ENCODE measurements at regions not wholly inside any gene's neighbourhood (a gene's known extent, or its start where the extent isn't known, plus 50 kb on each side); places are given as distances from the start of the nearest gene placed in this dataset.

DNA sequence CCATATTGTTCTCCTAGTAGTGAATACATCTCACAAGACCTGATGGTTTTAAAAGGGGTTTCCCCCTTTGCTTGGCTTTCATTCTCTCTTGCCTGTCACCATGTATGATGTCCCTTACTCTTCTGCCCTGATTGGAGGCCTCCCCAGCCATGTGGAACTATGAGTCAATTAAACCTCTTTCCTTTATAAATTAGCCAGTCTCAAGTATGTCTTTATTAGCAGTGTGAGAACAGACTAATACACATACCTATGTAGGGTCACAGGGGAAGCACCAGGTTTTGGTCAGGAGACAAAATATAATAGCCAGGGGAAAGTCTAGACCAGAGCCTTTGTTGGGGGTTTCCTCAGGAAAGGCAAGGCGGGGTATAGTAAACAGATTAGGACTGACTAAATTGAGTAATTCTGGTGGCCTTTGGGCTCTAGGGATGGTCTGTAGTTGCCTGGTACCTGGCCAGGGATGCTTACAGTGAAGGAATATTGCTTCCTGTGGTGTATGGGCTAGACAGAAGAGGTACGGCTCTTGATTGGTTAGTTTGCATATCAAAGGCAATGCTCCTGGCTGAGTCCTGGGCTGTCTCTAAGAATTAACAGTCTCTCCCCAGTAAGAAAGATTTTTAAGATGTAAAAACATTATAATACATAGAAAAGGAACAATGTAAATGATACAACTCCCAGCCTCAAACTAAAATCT, 254.5 kb downstream of the ELAVL2 start:
- Histone ChIP-seq H3K9ac (ENCODE audit: low read length) (no peak overlapping the region), H3K4me2 (ENCODE audit: low read depth, low read length, poor library complexity, severe bottlenecking) (no peak overlapping the region), H3K36me3 (ENCODE audit: low read length) (no peaks in the 10 kb centered on the region), H3K9me3 (ENCODE audit: insufficient read depth, low read length) (peaks cover 6% of the 10 kb centered on the region; the same call in 1 of the 2 replicates), H4K20me1 (ENCODE audit: low read depth, low read length) (no peaks in the 10 kb centered on the region), H3F3A (ENCODE audit: insufficient read depth) (no peaks in the 10 kb centered on the region), H3K27ac (ENCODE audit: low read depth, low read length) (no peak overlapping the region), H3K27me3 (ENCODE audit: low read length) (no peaks in the 10 kb centered on the region), H2AFZ (ENCODE audit: low read depth, low read length, severe bottlenecking) (no peak overlapping the region), H3K4me3 (ENCODE audit: insufficient read depth, low read length, poor library complexity, severe bottlenecking) (no peak overlapping the region), H3K9me2 (replicated peaks; ENCODE audit: insufficient read depth, low read length) (no peaks in the 10 kb centered on the region), H3K79me2 (ENCODE audit: insufficient read depth, low read length) (no peaks in the 10 kb centered on the region)
- TF ChIP-seq CTCF (IDR thresholded peaks at IDR 0.05; ENCODE audit: insufficient read depth, low read length, poor library complexity, severe bottlenecking) (no peak), EZH2phosphoT487 (conservative IDR thresholded peaks at IDR 0.05; ENCODE audit: low read length) (no peak)

GRCh38 chr9:23573800-23574199, 252.2 kb downstream of the ELAVL2 start:
- Histone ChIP-seq H3K9me3 (ENCODE audit: insufficient read depth, low read length) (peaks cover 6% of the 10 kb centered on the region; the same call in 1 of the 2 replicates), H3K4me2 (ENCODE audit: low read depth, low read length, poor library complexity, severe bottlenecking) (no peak overlapping the region), H3K27me3 (ENCODE audit: low read length) (no peaks in the 10 kb centered on the region), H4K20me1 (ENCODE audit: low read depth, low read length) (no peaks in the 10 kb centered on the region), H3K79me2 (ENCODE audit: insufficient read depth, low read length) (no peaks in the 10 kb centered on the region), H3K27ac (ENCODE audit: low read depth, low read length) (no peak overlapping the region), H3K4me3 (ENCODE audit: insufficient read depth, low read length, poor library complexity, severe bottlenecking) (no peak overlapping the region), H3K9ac (ENCODE audit: low read length) (no peak overlapping the region), H3K36me3 (ENCODE audit: low read length) (no peaks in the 10 kb centered on the region), H2AFZ (ENCODE audit: low read depth, low read length, severe bottlenecking) (no peak overlapping the region), H3F3A (ENCODE audit: insufficient read depth) (no peaks in the 10 kb centered on the region), H3K9me2 (replicated peaks; ENCODE audit: insufficient read depth, low read length) (no peaks in the 10 kb centered on the region)
- TF ChIP-seq CTCF (IDR thresholded peaks at IDR 0.05; ENCODE audit: insufficient read depth, low read length, poor library complexity, severe bottlenecking) (no peak), EZH2phosphoT487 (conservative IDR thresholded peaks at IDR 0.05; ENCODE audit: low read length) (no peak)

DNA sequence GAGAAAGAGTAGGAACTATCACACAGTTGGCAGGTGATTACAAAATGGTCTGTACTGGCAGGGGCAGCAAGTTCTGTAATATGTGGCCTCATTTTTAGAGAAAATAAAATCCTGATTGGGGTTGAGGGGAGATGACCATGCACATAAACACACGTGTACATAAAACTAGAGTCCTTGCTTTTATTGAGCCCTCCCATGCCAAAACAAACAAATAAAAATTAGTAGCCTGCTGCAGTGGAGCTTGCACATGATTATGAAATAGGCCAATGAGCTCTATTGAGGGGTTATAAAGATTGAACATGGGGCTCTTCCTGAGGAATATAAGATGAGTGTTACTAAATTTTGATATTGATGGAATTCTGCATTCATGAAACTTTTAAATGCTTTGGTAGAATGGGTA, 248.4 kb downstream of the ELAVL2 start:
- Histone ChIP-seq H2AFZ (ENCODE audit: low read depth, low read length, severe bottlenecking) (no peak overlapping the region), H3K27me3 (ENCODE audit: low read length) (no peaks in the 10 kb centered on the region), H3K9me2 (replicated peaks; ENCODE audit: insufficient read depth, low read length) (no peaks in the 10 kb centered on the region), H3K4me2 (ENCODE audit: low read depth, low read length, poor library complexity, severe bottlenecking) (no peak overlapping the region), H3K27ac (ENCODE audit: low read depth, low read length) (no peak overlapping the region), H3K9ac (ENCODE audit: low read length) (no peak overlapping the region), H3K4me3 (ENCODE audit: insufficient read depth, low read length, poor library complexity, severe bottlenecking) (no peak overlapping the region), H3K9me3 (ENCODE audit: insufficient read depth, low read length) (peaks cover 5% of the 10 kb centered on the region; the same call in 1 of the 2 replicates), H3F3A (ENCODE audit: insufficient read depth) (no peaks in the 10 kb centered on the region), H3K36me3 (ENCODE audit: low read length) (no peaks in the 10 kb centered on the region), H3K79me2 (ENCODE audit: insufficient read depth, low read length) (no peaks in the 10 kb centered on the region), H4K20me1 (ENCODE audit: low read depth, low read length) (no peaks in the 10 kb centered on the region)
- TF ChIP-seq CTCF (IDR thresholded peaks at IDR 0.05; ENCODE audit: insufficient read depth, low read length, poor library complexity, severe bottlenecking): no peak
- no peak for TF ChIP-seq EZH2phosphoT487 (conservative IDR thresholded peaks at IDR 0.05; ENCODE audit: low read length)

Data from SU-DHL-6 (cell line).